Activated CD4-positive, alpha-beta T cell treated with anti-CD3 and anti-CD28 coated beads, Interleukin-2, amount 10 ng/mL, durations not matched to agents 7 days and 5 days (primary cell): ENCODE measurements at regions not wholly inside any gene's neighbourhood (a gene's known extent, or its start where the extent isn't known, plus 50 kb on each side); places are given as distances from the start of the nearest gene placed in this dataset.

Experiments
- CTCF ChIA-PET: fragments of 350-600 bp; sonication (Branson Sonifier 250); formaldehyde crosslinking; loops from one replicate; lab custom pipeline; 2021; ENCODE audit warnings: antibody characterized with exemption; lab: Charles Lee
- POLR2A ChIA-PET: fragments of 350-600 bp; sonication (Branson Sonifier 250); formaldehyde crosslinking; loops from one replicate; lab custom pipeline; 2021; ENCODE audit warnings: antibody characterized with exemption; lab: Charles Lee
- DNase-seq: peaks from one replicate; pipeline ENCODE4 v3.0.0-alpha.2; 2020
- H3K27ac Mint-ChIP-seq: one replicate; pipeline ENCODE4 v1.8.0; 2021; ENCODE audit warnings: mild to moderate bottlenecking, moderate library complexity, mixed read lengths
- H3K27me3 Mint-ChIP-seq: one replicate; pipeline ENCODE4 v1.8.0; 2021; ENCODE audit warnings: mixed read lengths
- H3K36me3 Mint-ChIP-seq: one replicate; pipeline ENCODE4 v1.8.0; 2021; ENCODE audit warnings: low read depth, mixed read lengths
- H3K4me1 Mint-ChIP-seq: one replicate; pipeline ENCODE4 v1.8.0; 2021; ENCODE audit warnings: mixed read lengths
- H3K4me3 Mint-ChIP-seq: one replicate; pipeline ENCODE4 v1.8.0; 2021; ENCODE audit warnings: mild to moderate bottlenecking, moderate library complexity, mixed read lengths
- H3K9me3 Mint-ChIP-seq: one replicate; pipeline ENCODE4 v1.8.0; 2021; ENCODE audit warnings: mixed read lengths

DNA sequence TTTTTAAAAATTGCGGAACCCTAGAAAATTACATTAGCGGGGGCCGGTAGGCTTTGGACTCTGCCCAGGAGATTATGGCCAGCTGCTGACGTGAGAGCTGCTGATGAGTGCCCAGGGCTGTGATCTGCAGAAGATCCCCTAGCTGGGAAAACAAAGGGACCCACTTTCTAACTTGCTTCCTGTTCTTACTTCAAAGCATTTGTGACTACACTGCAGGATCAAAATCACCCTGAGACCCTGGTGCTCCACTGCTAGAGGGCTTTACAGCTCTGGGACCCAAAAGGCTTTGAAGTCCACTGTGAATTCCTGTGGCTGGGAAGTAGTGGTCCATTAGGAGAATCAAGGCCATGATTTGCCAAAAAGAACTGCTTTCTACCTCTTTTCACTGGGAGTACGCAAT lies 499.4 kb upstream of the AKR1E2 start:
- Mint-ChIP-seq H3K9me3 (no peaks in the 10 kb centered on the region), H3K4me1 (no peaks in the 10 kb centered on the region), H3K36me3 (no peaks in the 10 kb centered on the region), H3K27ac (no peak overlapping the region), H3K27me3 (peaks cover 13% of the 10 kb centered on the region), H3K4me3 (no peak overlapping the region)
- DNase-seq = no peak
- POLR2A ChIA-PET = no interaction called here
- CTCF ChIA-PET = interaction anchor here (0.8 kb wide), 1 partner anchor 18 kb away, joined by 3 read pairs; no protein-coding TSS in a partner anchor

DNA sequence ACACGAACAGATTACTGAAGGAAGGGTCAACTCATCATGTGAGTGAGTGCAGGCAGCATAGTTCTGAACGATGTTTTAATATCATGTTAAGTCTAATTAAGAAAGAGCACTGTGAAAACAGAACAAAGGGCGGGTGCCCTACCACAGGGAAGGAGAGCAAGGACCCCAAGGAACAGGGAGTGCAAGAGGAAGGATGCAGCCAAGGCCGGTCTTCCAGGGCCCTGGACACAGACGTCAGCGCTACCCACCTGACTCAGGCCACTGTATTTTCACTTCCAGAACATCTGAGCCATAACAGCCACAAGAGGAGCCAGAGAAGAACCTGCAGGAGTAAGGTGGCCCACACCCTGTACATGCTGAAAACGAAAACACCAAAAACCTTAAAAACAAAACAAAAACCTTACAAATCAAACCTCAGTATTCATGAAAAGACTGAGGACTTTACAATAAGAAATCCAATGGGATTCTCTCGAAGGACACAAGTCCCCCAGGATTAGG lies 506.1 kb upstream of the AKR1E2 start:
- H3K27ac Mint-ChIP-seq = no peak overlapping the region
- POLR2A ChIA-PET = no interaction called here
- H3K36me3 Mint-ChIP-seq = no peaks in the 10 kb centered on the region
- no peak overlapping the region for H3K4me3 Mint-ChIP-seq
- CTCF ChIA-PET = no interaction called here
- H3K9me3 Mint-ChIP-seq = no peaks in the 10 kb centered on the region
- H3K27me3 Mint-ChIP-seq = peaks cover 8% of the 10 kb centered on the region
- no peak for DNase-seq
- H3K4me1 Mint-ChIP-seq = no peaks in the 10 kb centered on the region

DNA sequence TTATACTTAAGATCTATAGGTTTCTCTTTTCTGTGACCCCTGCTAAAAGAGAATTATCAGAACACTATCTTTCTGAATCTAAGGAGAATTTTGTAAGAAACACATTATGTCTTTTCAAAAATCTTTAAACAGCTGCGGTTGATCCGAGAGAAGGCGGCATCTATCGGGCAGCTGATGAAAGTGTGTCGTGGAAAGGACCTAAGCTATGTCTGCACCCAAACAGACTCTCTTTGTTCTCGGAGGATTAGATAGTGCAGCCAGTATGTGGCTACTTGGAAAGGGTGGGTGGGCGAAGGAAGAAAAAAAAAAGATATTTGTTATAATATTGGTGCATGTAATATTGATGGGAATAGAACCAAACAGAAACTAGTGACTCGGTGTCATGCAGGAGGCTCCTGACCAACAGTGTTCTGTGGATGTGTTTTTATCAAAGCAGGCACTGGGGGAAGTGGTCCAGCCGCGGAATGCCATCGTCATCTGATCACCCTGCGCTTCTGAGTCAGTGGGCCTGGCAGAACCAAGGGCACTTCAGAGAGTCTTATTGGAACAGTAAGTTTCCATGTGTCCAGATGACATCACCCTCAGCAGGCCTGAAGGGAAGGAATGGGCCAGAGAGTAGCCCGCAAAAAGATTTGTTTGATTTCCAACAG lies 509.7 kb upstream of the AKR1E2 start:
- H3K36me3 Mint-ChIP-seq = no peaks in the 10 kb centered on the region
- CTCF ChIA-PET = no interaction called here
- peaks cover 2% of the 10 kb centered on the region for H3K27me3 Mint-ChIP-seq
- H3K4me1 Mint-ChIP-seq = no peaks in the 10 kb centered on the region
- no peaks in the 10 kb centered on the region for H3K9me3 Mint-ChIP-seq
- no peak for DNase-seq
- H3K27ac Mint-ChIP-seq = no peak overlapping the region
- no peak overlapping the region for H3K4me3 Mint-ChIP-seq
- POLR2A ChIA-PET = no interaction called here

DNA sequence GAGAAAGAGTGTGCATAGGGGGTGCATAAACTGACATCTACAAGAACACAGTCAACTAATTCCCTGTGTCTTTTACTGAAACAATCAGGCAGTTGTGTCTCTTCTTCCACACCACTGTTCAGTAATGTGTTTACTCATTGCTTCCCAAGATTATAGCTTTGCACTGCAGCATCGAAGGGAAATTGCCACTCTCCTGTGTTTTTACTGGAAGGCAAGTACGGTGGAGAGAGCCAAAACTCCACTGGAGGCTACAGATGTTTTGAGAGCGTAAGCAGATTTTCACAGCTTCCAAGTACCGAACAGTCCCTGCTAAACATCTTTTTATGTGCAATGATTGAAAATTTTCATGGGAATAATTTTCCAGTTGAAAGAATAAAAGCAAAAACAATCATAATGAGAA lies 510.5 kb upstream of the AKR1E2 start:
- no peaks in the 10 kb centered on the region for H3K36me3 Mint-ChIP-seq
- peaks cover 2% of the 10 kb centered on the region for H3K27me3 Mint-ChIP-seq
- ChIA-PET POLR2A (no interaction called here), CTCF (no interaction called here)
- H3K9me3 Mint-ChIP-seq = no peaks in the 10 kb centered on the region
- no peak overlapping the region for H3K4me3 Mint-ChIP-seq
- H3K4me1 Mint-ChIP-seq = no peaks in the 10 kb centered on the region
- H3K27ac Mint-ChIP-seq = no peak overlapping the region
- no peak for DNase-seq

DNA sequence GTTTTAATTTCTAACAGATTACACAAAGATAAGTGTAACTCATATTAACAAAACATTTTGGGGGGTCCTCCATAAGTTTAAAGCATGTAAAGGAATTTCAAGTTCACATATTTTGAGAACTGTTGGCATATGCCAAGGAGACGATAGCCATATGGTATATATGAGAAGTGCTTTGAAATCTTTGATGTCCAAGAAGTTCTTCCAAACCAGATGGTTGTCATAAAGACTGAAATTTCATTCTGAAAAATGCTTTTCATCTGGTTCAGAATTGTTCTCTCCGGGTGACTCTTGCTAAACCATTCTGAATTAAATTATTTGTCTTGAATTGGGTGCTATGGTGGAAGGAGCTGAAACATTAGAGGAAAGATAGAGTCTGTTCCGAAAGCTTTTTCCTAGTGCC lies 513.0 kb upstream of the AKR1E2 start:
- Mint-ChIP-seq H3K4me3 (no peak overlapping the region), H3K36me3 (no peaks in the 10 kb centered on the region), H3K27me3 (peaks cover 2% of the 10 kb centered on the region), H3K9me3 (no peaks in the 10 kb centered on the region), H3K4me1 (no peaks in the 10 kb centered on the region), H3K27ac (no peak overlapping the region)
- ChIA-PET CTCF (interaction anchor here (0.6 kb wide), 1 partner anchor 8 kb away, joined by 3 read pairs; no protein-coding TSS in a partner anchor), POLR2A (no interaction called here)
- DNase-seq = no peak

DNA sequence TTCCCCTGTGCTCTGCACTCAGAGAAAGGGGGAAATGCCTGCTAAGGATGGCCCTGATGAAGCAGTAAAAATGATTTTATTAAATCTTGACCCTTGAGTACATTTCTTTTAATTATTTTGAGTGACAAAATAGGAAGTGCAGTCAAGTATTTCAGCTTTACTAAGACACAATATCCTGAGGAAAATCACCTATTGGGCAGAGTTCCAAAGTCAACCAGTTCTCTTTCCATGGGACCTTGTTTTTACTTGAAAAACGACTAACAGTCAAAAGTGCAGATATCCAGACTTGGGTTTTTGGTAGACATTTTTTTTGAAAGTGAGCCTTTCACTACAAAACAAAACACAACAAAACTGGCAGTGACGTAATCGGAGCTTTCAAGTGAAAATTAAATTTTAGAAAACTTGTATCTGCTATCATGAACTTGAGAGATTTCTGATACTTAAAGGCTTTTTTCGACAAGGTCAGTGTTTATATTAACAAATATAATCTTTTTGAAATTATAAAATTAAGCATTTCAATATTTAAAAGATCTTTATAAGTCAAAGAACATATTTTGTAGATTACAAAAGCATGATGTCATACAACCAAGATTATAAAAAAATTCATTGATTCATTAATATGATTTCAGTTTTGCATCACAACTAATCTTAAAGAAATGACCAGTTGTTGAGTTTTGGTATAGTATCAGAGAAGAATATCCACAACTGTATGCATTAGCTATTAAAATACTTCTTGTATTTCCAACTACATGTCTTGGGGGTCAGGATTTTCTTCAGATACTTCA lies 513.8 kb upstream of the AKR1E2 start:
- POLR2A ChIA-PET = no interaction called here
- Mint-ChIP-seq H3K4me3 (no peak overlapping the region), H3K27me3 (peaks cover 2% of the 10 kb centered on the region)

DNA sequence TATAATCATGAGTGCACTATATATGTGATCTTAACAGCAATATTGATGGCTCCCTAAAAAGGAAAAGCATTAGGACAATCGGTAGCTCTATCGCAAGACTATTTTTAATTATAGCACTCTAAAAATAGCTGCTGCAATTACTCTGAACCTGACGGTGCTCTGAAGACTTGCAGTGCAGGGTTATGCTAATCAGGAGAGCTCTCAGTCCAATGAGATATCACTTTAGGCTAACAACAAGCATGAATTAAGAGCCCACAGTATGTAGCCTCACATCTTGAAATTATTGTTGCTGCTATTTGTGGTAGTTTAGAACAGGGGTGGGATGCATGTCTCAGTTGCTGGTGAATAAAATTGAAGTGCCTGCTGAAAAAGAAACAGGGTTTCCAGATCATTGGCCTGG lies 515.8 kb upstream of the AKR1E2 start:
- H3K36me3 Mint-ChIP-seq = no peaks in the 10 kb centered on the region
- H3K9me3 Mint-ChIP-seq = no peaks in the 10 kb centered on the region
- CTCF ChIA-PET = no interaction called here
- H3K4me1 Mint-ChIP-seq = no peaks in the 10 kb centered on the region
- peaks cover under 1% of the 10 kb centered on the region for H3K27me3 Mint-ChIP-seq
- no peak overlapping the region for H3K4me3 Mint-ChIP-seq
- DNase-seq = no peak
- H3K27ac Mint-ChIP-seq = no peak overlapping the region
- POLR2A ChIA-PET = interaction anchor here (0.7 kb wide), 1 partner anchor 59 kb away, joined by 3 read pairs; no protein-coding TSS in a partner anchor

More for the DNA sequence above, 513.8 kb upstream of the AKR1E2 start:
- no peak overlapping the region for H3K27ac Mint-ChIP-seq
- DNase-seq = no peak
- no peaks in the 10 kb centered on the region for H3K9me3 Mint-ChIP-seq
- H3K36me3 Mint-ChIP-seq = no peaks in the 10 kb centered on the region
- no peaks in the 10 kb centered on the region for H3K4me1 Mint-ChIP-seq
- CTCF ChIA-PET = interaction anchor here (1.3 kb wide), 1 partner anchor 9 kb away, joined by 3 read pairs; no protein-coding TSS in a partner anchor

DNA sequence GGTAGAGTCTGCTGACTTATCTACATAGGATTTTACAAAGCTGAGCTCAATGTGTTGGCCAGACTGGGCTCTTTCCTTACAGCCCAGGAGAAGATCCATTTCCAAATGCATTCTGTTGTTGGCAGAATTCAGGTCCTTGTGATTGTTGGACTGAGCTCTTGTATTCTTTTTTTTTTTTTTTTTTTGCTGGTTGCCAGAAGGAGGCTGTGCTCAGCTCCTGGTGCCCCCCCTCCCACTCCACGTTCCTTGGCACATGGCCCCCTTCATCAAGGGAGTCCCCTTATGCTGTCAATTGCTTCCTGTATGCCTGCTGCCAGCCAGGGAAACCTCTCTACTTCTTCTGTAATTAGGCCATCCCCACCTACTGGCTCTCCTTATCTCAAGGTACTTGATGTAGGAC lies 518.1 kb upstream of the AKR1E2 start:
- peaks cover 2% of the 10 kb centered on the region for H3K9me3 Mint-ChIP-seq
- H3K27me3 Mint-ChIP-seq = peaks cover 7% of the 10 kb centered on the region
- no peak overlapping the region for H3K27ac Mint-ChIP-seq
- H3K4me1 Mint-ChIP-seq = no peaks in the 10 kb centered on the region
- H3K36me3 Mint-ChIP-seq = no peaks in the 10 kb centered on the region
- ChIA-PET POLR2A (no interaction called here), CTCF (interaction anchor here (0.6 kb wide), 2 partner anchors 79 to 350 kb away, joined by 3 to 4 read pairs; no protein-coding TSS in a partner anchor)
- no peak overlapping the region for H3K4me3 Mint-ChIP-seq
- no peak for DNase-seq

DNA sequence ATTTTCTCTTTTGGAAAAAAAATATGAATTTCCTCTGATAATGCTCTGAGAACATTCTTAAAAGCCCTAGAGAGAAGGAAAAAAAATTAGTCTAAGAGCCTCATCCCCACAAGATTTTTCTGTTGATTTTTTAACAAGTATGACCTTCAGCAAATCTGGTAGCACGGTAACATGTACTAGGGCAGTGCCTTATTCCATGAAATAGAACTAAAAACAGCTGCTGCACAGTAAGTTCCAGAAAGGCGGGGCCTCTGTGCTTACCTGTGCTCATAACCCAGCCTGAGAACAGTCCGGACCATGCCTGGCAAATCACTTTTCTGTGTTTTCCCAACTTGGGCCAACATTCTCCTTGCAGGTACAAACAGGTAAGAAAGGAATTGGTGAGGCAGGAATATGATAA lies 519.1 kb upstream of the AKR1E2 start:
- H3K36me3 Mint-ChIP-seq = no peaks in the 10 kb centered on the region
- H3K27ac Mint-ChIP-seq = no peak overlapping the region
- POLR2A ChIA-PET = no interaction called here
- H3K27me3 Mint-ChIP-seq = peaks cover 9% of the 10 kb centered on the region
- no peak overlapping the region for H3K4me3 Mint-ChIP-seq
- no peaks in the 10 kb centered on the region for H3K4me1 Mint-ChIP-seq
- no peak for DNase-seq
- H3K9me3 Mint-ChIP-seq = peaks cover 2% of the 10 kb centered on the region
- CTCF ChIA-PET = no interaction called here

DNA sequence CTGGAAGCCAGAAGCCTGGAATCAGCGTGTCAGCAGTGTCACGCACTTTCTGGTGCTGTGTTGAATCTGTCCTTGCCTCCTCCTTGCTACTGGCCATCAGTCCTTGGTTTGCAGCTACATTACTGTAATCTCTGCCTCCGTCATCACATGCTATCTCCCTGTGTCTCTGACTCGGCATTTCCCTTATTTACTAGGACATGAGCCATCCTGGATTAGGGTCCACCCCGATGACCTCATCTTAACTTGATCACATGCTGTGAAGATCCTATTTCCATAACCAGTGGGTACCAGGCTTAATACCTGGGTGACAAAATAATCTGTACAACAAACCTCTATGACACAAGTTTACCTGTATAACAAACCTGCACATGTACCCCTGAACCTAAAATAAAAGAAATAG lies 518.0 kb upstream of the KLF6 start:
- H3K9me3 Mint-ChIP-seq = peaks cover 2% of the 10 kb centered on the region
- no peak overlapping the region for H3K4me3 Mint-ChIP-seq
- DNase-seq = no peak
- ChIA-PET POLR2A (no interaction called here), CTCF (interaction anchor here (1.0 kb wide), 1 partner anchor 9 kb away, joined by 3 read pairs; no protein-coding TSS in a partner anchor)
- peaks cover 9% of the 10 kb centered on the region for H3K27me3 Mint-ChIP-seq
- H3K36me3 Mint-ChIP-seq = no peaks in the 10 kb centered on the region
- no peaks in the 10 kb centered on the region for H3K4me1 Mint-ChIP-seq
- H3K27ac Mint-ChIP-seq = no peak overlapping the region

DNA sequence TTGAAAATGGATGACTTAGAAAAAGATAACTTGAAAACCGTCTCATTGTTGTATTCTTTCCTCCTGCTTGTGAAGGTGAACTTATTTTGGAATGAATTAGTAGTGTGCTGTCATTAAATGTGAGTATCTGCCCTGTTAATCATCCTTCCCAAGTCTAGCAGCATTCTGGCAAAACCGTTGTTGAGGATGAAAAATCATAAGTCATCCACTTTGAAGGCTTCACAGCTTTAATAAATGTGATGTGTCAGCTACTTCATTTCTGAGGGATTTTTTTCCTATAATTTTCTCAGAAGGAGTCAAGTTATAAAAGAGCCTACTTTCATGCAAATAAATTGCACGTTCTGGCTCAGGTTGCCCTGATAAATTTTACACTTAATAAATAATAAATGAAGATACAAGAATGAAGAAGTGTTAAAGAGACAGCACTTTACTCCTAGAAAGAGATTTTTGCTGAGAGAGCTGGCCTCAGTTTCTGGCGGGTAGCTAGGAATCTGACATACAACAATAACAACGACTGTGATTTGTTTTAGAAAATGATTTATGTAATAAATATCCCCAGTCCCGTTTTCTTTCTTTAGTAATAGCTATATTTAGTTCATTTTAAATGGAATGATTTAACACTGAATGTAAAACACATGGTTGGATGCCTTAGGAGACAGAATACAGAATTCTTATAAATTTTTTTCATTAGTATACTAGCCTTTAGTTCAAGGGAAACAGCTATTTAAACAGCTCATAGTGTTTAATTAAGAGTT lies 516.5 kb upstream of the KLF6 start:
- no peak overlapping the region for H3K4me3 Mint-ChIP-seq
- H3K27me3 Mint-ChIP-seq = peaks cover 9% of the 10 kb centered on the region
- ChIA-PET CTCF (no interaction called here), POLR2A (no interaction called here)
- H3K27ac Mint-ChIP-seq = no peak overlapping the region
- no peak for DNase-seq
- peaks cover 2% of the 10 kb centered on the region for H3K9me3 Mint-ChIP-seq
- H3K36me3 Mint-ChIP-seq = no peaks in the 10 kb centered on the region
- H3K4me1 Mint-ChIP-seq = no peaks in the 10 kb centered on the region

DNA sequence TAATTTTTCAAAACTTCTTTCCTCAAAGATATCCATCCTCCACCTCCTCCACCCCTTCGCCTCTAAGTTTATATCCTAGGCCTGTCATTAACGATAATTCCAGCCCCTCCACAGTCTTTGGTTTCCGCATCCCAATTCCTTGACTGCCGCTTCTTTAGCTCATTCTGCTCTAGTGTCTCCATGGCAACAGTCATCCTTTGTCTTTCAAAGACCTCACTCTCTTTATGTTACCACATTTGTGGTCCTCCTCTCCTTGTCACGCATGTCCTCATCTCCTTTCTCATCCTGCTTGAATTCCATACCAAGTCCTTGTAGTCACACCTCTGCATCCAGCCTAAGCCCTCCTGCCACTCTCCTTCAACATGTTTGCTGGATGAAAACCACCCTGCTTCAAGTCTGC lies 511.2 kb upstream of the KLF6 start:
- no peak overlapping the region for H3K27ac Mint-ChIP-seq
- no peaks in the 10 kb centered on the region for H3K4me1 Mint-ChIP-seq
- H3K27me3 Mint-ChIP-seq = no peaks in the 10 kb centered on the region
- no peak overlapping the region for H3K4me3 Mint-ChIP-seq
- no peaks in the 10 kb centered on the region for H3K9me3 Mint-ChIP-seq
- DNase-seq = no peak
- no peaks in the 10 kb centered on the region for H3K36me3 Mint-ChIP-seq
- POLR2A ChIA-PET = no interaction called here
- CTCF ChIA-PET = no interaction called here
